H1 (cell line): ENCODE measurements at regions not wholly inside any gene's neighbourhood (a gene's known extent, or its start where the extent isn't known, plus 50 kb on each side); places are given as distances from the start of the nearest gene placed in this dataset.

ENCODE experiments used
- CTCF ChIA-PET: fragments of 300-600 bp; sonication (Branson Sonifier 250); formaldehyde crosslinking; loops from one replicate; lab custom pipeline; 2021; ENCODE audit not compliant: partially characterized antibody; lab: Charles Lee
- POLR2A ChIA-PET: fragments of 300-600 bp; sonication (Branson Sonifier 250); formaldehyde crosslinking; loops from one replicate; lab custom pipeline; 2021; ENCODE audit warnings: inconsistent platforms; ENCODE audit not compliant: partially characterized antibody; lab: Charles Lee
- DNase-seq, 2 experiments: peaks; one replicate each; pipeline versions ENCODE4 v3.0.0 to v3.0.0-alpha.2; 2010 to 2022; ENCODE audit warnings: low spot score in 2 of 2, low read depth in 1 of 2, mixed read lengths in 1 of 2
- FAIRE-seq: peaks from 2 replicates; lab custom pipeline; 2011; peaks lifted over from hg19 to GRCh38; lab: Jason Lieb, UNC
- H2AFZ ChIP-seq: 2 replicates; pipeline ENCODE4 v1.8.1; 2012; ENCODE audit warnings: low read length, inconsistent platforms
- H2AK5ac ChIP-seq: 2 replicates; pipeline ENCODE4 v1.6.1; 2013; ENCODE audit warnings: low read depth, low read length
- H2BK120ac ChIP-seq: replicated peaks from 2 replicates; pipeline ENCODE3; 2013; ENCODE audit warnings: low read depth, low read length, inconsistent platforms
- H2BK12ac ChIP-seq: 2 replicates; pipeline ENCODE4 v1.6.1; 2013; ENCODE audit warnings: low read depth, low read length
- H2BK15ac ChIP-seq: 2 replicates; pipeline ENCODE4 v1.6.1; 2013; ENCODE audit warnings: low read length
- H2BK20ac ChIP-seq: 2 replicates; pipeline ENCODE4 v1.6.1; 2013; ENCODE audit warnings: low read length
- H2BK5ac ChIP-seq: 2 replicates; pipeline ENCODE4 v1.6.1; 2013; ENCODE audit warnings: low read depth, low read length
- H3K14ac ChIP-seq: 2 replicates; pipeline ENCODE4 v1.6.1; 2013; ENCODE audit warnings: inconsistent platforms; ENCODE audit not compliant: insufficient read length
- H3K18ac ChIP-seq: 2 replicates; pipeline ENCODE4 v1.6.1; 2013; ENCODE audit warnings: low read length; ENCODE audit errors: extremely low read depth
- H3K23ac ChIP-seq: 2 replicates; pipeline ENCODE4 v1.6.1; 2013; ENCODE audit warnings: inconsistent platforms; ENCODE audit not compliant: insufficient read length
- H3K23me2 ChIP-seq: 2 replicates; pipeline ENCODE4 v1.6.1; 2013; ENCODE audit warnings: low read depth, low read length
- H3K27ac ChIP-seq: 2 replicates; pipeline ENCODE4 v1.6.1; 2011; ENCODE audit warnings: low read depth, low read length, inconsistent platforms
- H3K27me3 ChIP-seq, 4 experiments: replicated peaks in 1 of 4; 1 replicate in 1 of 4; 2 replicates in 3 of 4; pipeline versions ENCODE4 v1.6.1 to v1.8.1; 2011 to 2013; ENCODE audit warnings: low read length in 3 of 4, mild to moderate bottlenecking in 3 of 4, inconsistent platforms in 2 of 4, mixed read lengths in 2 of 4, moderate library complexity in 1 of 4; ENCODE audit not compliant: control insufficient read depth in 3 of 4, insufficient read depth in 3 of 4; ENCODE audit errors: extremely low read depth in 1 of 4
- H3K36me3 ChIP-seq, 4 experiments: 2 replicates each; pipeline versions ENCODE4 v1.6.1 to v1.8.1; 2011 to 2013; ENCODE audit warnings: mild to moderate bottlenecking in 4 of 4, low read length in 3 of 4, moderate library complexity in 2 of 4, control low read depth in 1 of 4, inconsistent platforms in 1 of 4; ENCODE audit not compliant: insufficient read depth in 4 of 4, control insufficient read depth in 2 of 4
- H3K4ac ChIP-seq: replicated peaks from 2 replicates; pipeline ENCODE3; 2013; ENCODE audit warnings: low read length, low read depth, mixed read lengths, inconsistent platforms; ENCODE audit not compliant: insufficient read length
- H3K4me1 ChIP-seq, 4 experiments: replicated peaks in 1 of 4; 1 replicate in 1 of 4; 2 replicates in 3 of 4; pipeline versions ENCODE4 v1.6.1 to v1.8.1; 2011 to 2013; ENCODE audit warnings: low read length in 3 of 4, inconsistent platforms in 2 of 4, mixed read lengths in 1 of 4; ENCODE audit not compliant: insufficient read depth in 4 of 4, control insufficient read depth in 3 of 4
- H3K4me2 ChIP-seq, 2 experiments: 2 replicates each; pipeline versions ENCODE4 v1.6.1 to v1.8.1; 2011 to 2013; ENCODE audit warnings: low read depth in 2 of 2, low read length in 2 of 2, control low read depth in 1 of 2, inconsistent platforms in 1 of 2, mild to moderate bottlenecking in 1 of 2; ENCODE audit not compliant: insufficient read depth in 1 of 2
- H3K4me3 ChIP-seq, 4 experiments: fragments of 200-600, 300-600 bp in 1 of 4; sonication (generic), shearing (Covaris generic), sonication (Bioruptor Twin) in 1 of 4; 2 replicates each; pipeline versions ENCODE4 v1.5.1 to v1.8.1; 2011 to 2016; ENCODE audit warnings: low read length in 4 of 4, low read depth in 3 of 4, control low read depth in 2 of 4, inconsistent platforms in 2 of 4, mild to moderate bottlenecking in 2 of 4, mixed read lengths in 1 of 4, moderate library complexity in 1 of 4; ENCODE audit not compliant: insufficient read depth in 2 of 4; ENCODE audit errors: extremely low read depth in 1 of 4
- H3K56ac ChIP-seq: replicated peaks from 2 replicates; pipeline ENCODE3; 2013; ENCODE audit warnings: low read depth, mild to moderate bottlenecking, mixed read lengths, low read length, inconsistent platforms; ENCODE audit not compliant: insufficient read length
- H3K79me1 ChIP-seq: 2 replicates; pipeline ENCODE4 v1.6.1; 2013; ENCODE audit warnings: low read depth, low read length, control low read depth
- H3K79me2 ChIP-seq, 2 experiments: 2 replicates each; pipeline versions ENCODE4 v1.6.1 to v1.8.1; 2012 to 2013; ENCODE audit warnings: low read length in 2 of 2, mild to moderate bottlenecking in 2 of 2, inconsistent platforms in 1 of 2; ENCODE audit not compliant: insufficient read depth in 2 of 2, control insufficient read depth in 1 of 2
- H3K9ac ChIP-seq, 4 experiments: replicated peaks in 1 of 4; 1 replicate in 1 of 4; 2 replicates in 3 of 4; pipeline versions ENCODE4 v1.6.1 to v1.8.1; 2011 to 2013; ENCODE audit warnings: low read depth in 3 of 4, low read length in 3 of 4, control low read depth in 2 of 4, mild to moderate bottlenecking in 2 of 4, moderate library complexity in 2 of 4, inconsistent platforms in 1 of 4; ENCODE audit errors: extremely low read depth in 1 of 4
- H3K9me3 ChIP-seq, 2 experiments: 2 replicates each; pipeline versions ENCODE4 v1.6.1 to v1.8.1; 2012 to 2013; ENCODE audit warnings: mild to moderate bottlenecking in 2 of 2, moderate library complexity in 2 of 2, control low read depth in 1 of 2, inconsistent platforms in 1 of 2, low read depth in 1 of 2, low read length in 1 of 2, mixed read lengths in 1 of 2; ENCODE audit not compliant: insufficient read depth in 2 of 2
- H4K20me1 ChIP-seq, 2 experiments: replicated peaks in 1 of 2; 2 replicates each; pipeline versions ENCODE3 to v1.8.1; 2011 to 2013; ENCODE audit warnings: inconsistent platforms in 2 of 2, low read length in 2 of 2, mild to moderate bottlenecking in 1 of 2; ENCODE audit not compliant: insufficient read depth in 2 of 2, control insufficient read depth in 1 of 2
- H4K5ac ChIP-seq: 2 replicates; pipeline ENCODE4 v1.6.1; 2013; ENCODE audit warnings: low read length, low read depth, mixed read lengths, inconsistent platforms; ENCODE audit not compliant: insufficient read length
- H4K8ac ChIP-seq: 2 replicates; pipeline ENCODE4 v1.8.0; 2013; ENCODE audit warnings: mild to moderate bottlenecking, moderate library complexity, low read length, inconsistent platforms; ENCODE audit not compliant: insufficient read depth; ENCODE audit errors: extremely low read depth
- H4K91ac ChIP-seq: replicated peaks from 2 replicates; pipeline ENCODE3; 2013; ENCODE audit warnings: low read length, mixed read lengths, inconsistent platforms; ENCODE audit not compliant: insufficient read length
- CBX5 ChIP-seq: fragments of 300-800, 300-1000 bp; sonication (generic); IDR thresholded peaks from 2 replicates; pipeline ENCODE4 v1.7.1; 2016; ENCODE audit warnings: antibody characterized with exemption, low read length, low read depth
- CBX8 ChIP-seq: fragments of 300-800, 300-1000 bp; sonication (generic); IDR thresholded peaks from 2 replicates; pipeline ENCODE4 v1.7.1; 2016; ENCODE audit warnings: low read depth, low read length, borderline replicate concordance
- CREB1 ChIP-seq: IDR thresholded peaks from 2 replicates; pipeline ENCODE4 v1.6.1; 2012; ENCODE audit warnings: inconsistent platforms
- GTF2F1 ChIP-seq: IDR thresholded peaks from 2 replicates; pipeline ENCODE4 v1.6.1; 2012; ENCODE audit warnings: low read depth, low read length, improper control_type of control experiment, borderline replicate concordance
- KDM1A ChIP-seq: fragments of 200-600, 300-600 bp; sonication (generic); IDR thresholded peaks from 2 replicates; pipeline ENCODE4 v1.7.1; 2016; ENCODE audit warnings: mild to moderate bottlenecking, low read length, borderline replicate concordance
- POLR2AphosphoS5 ChIP-seq: IDR thresholded peaks from 2 replicates; pipeline ENCODE4 v1.6.1; 2011; ENCODE audit warnings: low read depth, low read length
- SIN3A ChIP-seq, 2 experiments: IDR thresholded peaks in 1 of 2; conservative IDR thresholded peaks in 1 of 2; 2 replicates each; pipeline ENCODE4 v1.6.1; 2011 to 2012; ENCODE audit warnings: low read length in 2 of 2, improper control_type of control experiment in 1 of 2, low read depth in 1 of 2, mild to moderate bottlenecking in 1 of 2
- SP2 ChIP-seq: IDR thresholded peaks from 2 replicates; pipeline ENCODE4 v1.6.1; 2012; ENCODE audit warnings: mild to moderate bottlenecking, low read length, inconsistent platforms
- SUZ12 ChIP-seq: fragments of 200-600 bp; sonication (generic); IDR thresholded peaks from 2 replicates; pipeline ENCODE4 v1.6.1; 2012; ENCODE audit warnings: mild to moderate bottlenecking, inconsistent platforms, low read length, moderate library complexity, mixed read lengths
- TAF1 ChIP-seq: IDR thresholded peaks from 2 replicates; pipeline ENCODE4 v1.6.1; 2011; ENCODE audit warnings: mild to moderate bottlenecking, low read depth, low read length
- TBP ChIP-seq: IDR thresholded peaks from 2 replicates; pipeline ENCODE4 v1.6.1; 2011; ENCODE audit warnings: low read depth, low read length, improper control_type of control experiment
- TEAD4 ChIP-seq: IDR thresholded peaks from 2 replicates; pipeline ENCODE4 v1.6.1; 2012; ENCODE audit warnings: low read depth, low read length, inconsistent platforms, mixed read lengths
- WGBS, 2 experiments: shearing (Covaris generic) in 1 of 2; methylation state at CpG; one replicate each; pipeline versions ENCODE4 v1.1.6 to v1.1.7; 2013 to 2015; ENCODE audit warnings: low lambda C conversion rate in 2 of 2, mixed read lengths in 2 of 2, inconsistent platforms in 1 of 2, low coverage in 1 of 2, missing lambda C conversion rate in 1 of 2; ENCODE audit not compliant: insufficient replicate concordance in 2 of 2, insufficient coverage in 1 of 2, insufficient read length in 1 of 2; ENCODE audit errors: extremely low coverage in 1 of 2, missing lambda C conversion rate in 1 of 2; 5-methylcytosine and 5-hydroxymethylcytosine counted together
- TF ChIP-seq, protein P1 (sequence below): IDR thresholded peaks from 2 replicates; pipeline ENCODE4 v1.6.1; 2011; ENCODE audit warnings: low read depth, mild to moderate bottlenecking, low read length; ENCODE audit not compliant: insufficient read depth
- TF ChIP-seq, protein P2 (sequence below): IDR thresholded peaks from 2 replicates; pipeline ENCODE4 v1.6.1; 2012; ENCODE audit warnings: inconsistent platforms

DNA sequence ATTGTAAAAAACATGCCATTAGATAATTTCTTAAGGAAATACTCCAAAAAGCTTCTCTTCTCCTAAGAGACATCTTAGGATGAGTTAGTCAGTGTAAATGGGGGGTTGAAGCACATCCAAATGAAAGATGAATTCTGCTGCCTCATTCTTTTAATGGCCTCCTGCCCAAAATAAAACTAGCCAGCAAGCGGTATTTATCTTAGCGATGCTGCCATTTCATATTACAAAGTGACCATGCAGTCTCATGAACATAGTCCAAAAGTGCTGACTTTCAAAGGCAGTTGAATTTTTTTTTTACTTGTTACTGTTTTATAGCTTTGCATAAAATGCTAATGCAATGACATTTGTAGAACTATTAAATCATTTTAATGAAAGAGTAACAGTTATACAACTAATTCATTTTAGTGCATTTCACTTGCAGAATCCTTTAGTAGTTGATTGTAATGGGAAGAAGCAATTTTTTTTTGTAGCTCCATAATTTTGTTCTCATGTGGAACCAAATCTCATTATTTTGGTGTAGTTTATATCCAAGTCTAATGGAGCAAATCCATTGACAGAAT is 151.5 kb downstream of the CAVIN4 start:
- Histone ChIP-seq H3K4me1 (peaks cover 0 to 2% (median 0%) of the 10 kb centered on the region in 4 experiments; a peak in 1 of 7 replicates), H3K27me3 (no peaks in the 10 kb centered on the region), H2BK15ac (no peak overlapping the region), H4K8ac (no peak overlapping the region), H4K91ac (no peak overlapping the region), H2BK12ac (no peak overlapping the region), H3K36me3 (no peaks in the 10 kb centered on the region; a peak in 2 of 8 replicates), H3K56ac (no peak overlapping the region), H2AK5ac (no peak overlapping the region), H3K9ac (no peak overlapping the region), H3K4ac (no peak overlapping the region), H3K9me3 (peaks cover 0 to 4% of the 10 kb centered on the region in 2 experiments; a peak in 1 of 4 replicates), H3K27ac (no peak overlapping the region), H2AFZ (no peak overlapping the region), H4K5ac (no peak overlapping the region), H4K20me1 (no peaks in the 10 kb centered on the region), H3K79me1 (no peaks in the 10 kb centered on the region), H2BK120ac (no peak overlapping the region), H2BK5ac (no peak overlapping the region), H3K4me3 (no peak overlapping the region), H2BK20ac (no peak overlapping the region), H3K18ac (no peak overlapping the region), H3K14ac (no peak overlapping the region), H3K23ac (no peak overlapping the region), H3K23me2 (no peaks in the 10 kb centered on the region), H3K79me2 (no peaks in the 10 kb centered on the region), H3K4me2 (no peak overlapping the region)
- FAIRE-seq (no peak), DNase-seq (no peak)
- 100% methylated on average over 2 of the region's 2 CpGs; no CpG with 5 or more reads in 1 of the 2 experiments for WGBS, 2 experiments
- ChIA-PET POLR2A (no interaction called here), CTCF (interaction anchor here (0.7 to 3.0 kb wide), 5 partner anchors 11 to 390 kb away, joined by 3 to 11 read pairs (median 4); no protein-coding TSS in a partner anchor)
- TF ChIP-seq SP2 = no peak
- TF ChIP-seq KDM1A = no peak
- no peak for TF ChIP-seq TAF1
- no peak for TF ChIP-seq TBP
- TF ChIP-seq GTF2F1 = no peak
- no peak for TF ChIP-seq CBX8
- no peak for TF ChIP-seq SIN3A (conservative IDR thresholded peaks at IDR 0.05 in 1 of 2, IDR thresholded peaks at IDR 0.05 in 1 of 2; ENCODE audit: low read depth in 1 of 2, low read length in 2 of 2)
- TF ChIP-seq TEAD4 = no peak
- TF ChIP-seq POLR2AphosphoS5 = no peak
- TF ChIP-seq CBX5 = no peak
- no peak for TF ChIP-seq CREB1
- TF ChIP-seq, protein P1, sequence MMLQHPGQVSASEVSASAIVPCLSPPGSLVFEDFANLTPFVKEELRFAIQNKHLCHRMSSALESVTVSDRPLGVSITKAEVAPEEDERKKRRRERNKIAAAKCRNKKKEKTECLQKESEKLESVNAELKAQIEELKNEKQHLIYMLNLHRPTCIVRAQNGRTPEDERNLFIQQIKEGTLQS = no peak
- TF ChIP-seq, protein P2, sequence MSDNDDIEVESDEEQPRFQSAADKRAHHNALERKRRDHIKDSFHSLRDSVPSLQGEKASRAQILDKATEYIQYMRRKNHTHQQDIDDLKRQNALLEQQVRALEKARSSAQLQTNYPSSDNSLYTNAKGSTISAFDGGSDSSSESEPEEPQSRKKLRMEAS = no peak
- TF ChIP-seq SUZ12 = no peak
